Adrenal gland (tissue), 5 donors: ENCODE measurements at regions not wholly inside any gene's neighbourhood (a gene's known extent, or its start where the extent isn't known, plus 50 kb on each side); places are given as distances from the start of the nearest gene placed in this dataset.

Experiments used
- POLR2A ChIP-seq, 2 donors: fragments of 450-650 bp; IDR thresholded peaks; one replicate each; pipeline ENCODE4 v1.6.1; 2017; ENCODE audit warnings: antibody characterized with exemption in 2 of 2, mild to moderate bottlenecking in 2 of 2, moderate library complexity in 1 of 2
- TF ChIP-seq, protein P1 (sequence below), 6 experiments: fragments of 450-650 bp in 4 of 6; fragments of 200-600 bp in 2 of 6; sonication (generic) in 1 of 6; IDR thresholded peaks; 1 replicate in 5 of 6; 2 replicates in 1 of 6; pipeline versions ENCODE4 v1.5.1 to v1.8.0; 2016 to 2021; ENCODE audit warnings: antibody characterized with exemption in 6 of 6, mild to moderate bottlenecking in 2 of 6, moderate library complexity in 1 of 6
- donor health status: DM: no; HTN: no; CAD: no.

DNA sequence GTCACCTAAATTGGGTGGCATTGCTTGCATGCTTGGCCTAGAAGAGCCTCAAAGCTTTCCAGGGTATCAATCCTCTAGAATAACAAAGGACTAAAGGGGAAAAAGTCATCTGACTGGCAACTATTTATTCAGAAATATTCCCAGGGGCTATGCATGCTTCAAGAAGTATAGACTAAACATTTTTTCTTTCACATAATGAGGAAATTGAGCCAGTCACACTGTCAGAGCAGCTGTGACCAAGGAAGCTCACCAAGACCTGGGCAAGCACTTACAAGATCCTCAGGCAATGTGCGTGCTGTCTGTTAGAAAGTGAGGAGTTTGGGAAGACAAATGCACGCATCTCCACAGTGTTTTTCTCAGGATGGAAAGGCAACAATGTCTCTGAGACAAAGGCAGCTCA is 747.2 kb downstream of the DIAPH3 start:
- TF ChIP-seq, protein P1, sequence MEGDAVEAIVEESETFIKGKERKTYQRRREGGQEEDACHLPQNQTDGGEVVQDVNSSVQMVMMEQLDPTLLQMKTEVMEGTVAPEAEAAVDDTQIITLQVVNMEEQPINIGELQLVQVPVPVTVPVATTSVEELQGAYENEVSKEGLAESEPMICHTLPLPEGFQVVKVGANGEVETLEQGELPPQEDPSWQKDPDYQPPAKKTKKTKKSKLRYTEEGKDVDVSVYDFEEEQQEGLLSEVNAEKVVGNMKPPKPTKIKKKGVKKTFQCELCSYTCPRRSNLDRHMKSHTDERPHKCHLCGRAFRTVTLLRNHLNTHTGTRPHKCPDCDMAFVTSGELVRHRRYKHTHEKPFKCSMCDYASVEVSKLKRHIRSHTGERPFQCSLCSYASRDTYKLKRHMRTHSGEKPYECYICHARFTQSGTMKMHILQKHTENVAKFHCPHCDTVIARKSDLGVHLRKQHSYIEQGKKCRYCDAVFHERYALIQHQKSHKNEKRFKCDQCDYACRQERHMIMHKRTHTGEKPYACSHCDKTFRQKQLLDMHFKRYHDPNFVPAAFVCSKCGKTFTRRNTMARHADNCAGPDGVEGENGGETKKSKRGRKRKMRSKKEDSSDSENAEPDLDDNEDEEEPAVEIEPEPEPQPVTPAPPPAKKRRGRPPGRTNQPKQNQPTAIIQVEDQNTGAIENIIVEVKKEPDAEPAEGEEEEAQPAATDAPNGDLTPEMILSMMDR (IDR thresholded peaks at IDR 0.05): no peak
- TF ChIP-seq POLR2A (IDR thresholded peaks at IDR 0.05): no peak
